ENCODE measurements at regions not wholly inside any gene's neighbourhood (a gene's known extent, or its start where the extent isn't known, plus 50 kb on each side); places are given as distances from the start of the nearest gene placed in this dataset.

DNA sequence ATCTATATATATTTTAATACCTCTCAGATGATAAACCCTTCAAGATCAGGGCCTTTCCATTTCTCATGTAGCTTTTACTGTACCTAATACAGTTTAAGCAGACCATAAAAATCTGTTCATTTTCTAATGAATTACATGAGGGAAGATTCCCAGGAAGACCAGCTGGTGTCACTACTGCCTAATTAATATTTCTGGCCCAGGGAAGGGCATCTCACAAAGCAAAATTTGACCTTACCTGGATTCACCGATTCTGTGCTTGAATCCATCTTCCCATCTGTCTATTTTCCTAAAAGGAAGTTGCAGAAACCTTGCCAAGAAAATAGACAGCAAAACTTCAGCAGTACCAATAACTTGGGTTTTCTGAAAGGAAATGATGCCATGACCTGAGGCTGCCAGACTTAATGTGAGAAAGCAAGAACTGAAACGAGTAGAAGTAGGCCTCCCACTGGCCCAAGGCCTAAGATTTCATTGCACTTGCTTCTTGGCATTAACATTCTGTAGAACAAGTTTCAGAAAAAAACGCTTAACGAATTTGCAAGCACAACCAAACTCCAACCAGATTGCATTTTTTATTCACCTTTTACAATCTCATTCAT, 83.0 kb upstream of the GLIS3 start:
- DNase-seq: no peak

DNA sequence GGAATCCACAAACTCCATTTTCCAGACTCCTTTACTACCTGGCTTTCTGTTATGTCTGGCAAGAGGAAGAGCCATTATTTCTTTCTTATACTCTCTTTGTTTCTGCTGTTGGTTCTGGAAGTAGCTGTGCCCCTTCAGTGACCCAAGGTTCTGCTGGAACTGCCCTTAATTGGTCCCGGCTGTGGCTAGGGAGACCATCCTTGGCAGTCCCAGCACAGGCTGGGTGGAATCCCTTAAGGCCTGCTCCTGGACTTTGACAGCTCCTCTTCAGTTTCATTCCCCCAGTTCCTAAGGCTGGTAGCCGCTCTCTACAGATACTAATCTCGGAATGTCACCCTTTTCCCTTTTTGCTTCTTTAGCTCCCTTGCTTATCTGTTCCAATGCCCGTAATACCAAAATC, 81.9 kb upstream of the GLIS3 start:
- no peak for DNase-seq

DNA sequence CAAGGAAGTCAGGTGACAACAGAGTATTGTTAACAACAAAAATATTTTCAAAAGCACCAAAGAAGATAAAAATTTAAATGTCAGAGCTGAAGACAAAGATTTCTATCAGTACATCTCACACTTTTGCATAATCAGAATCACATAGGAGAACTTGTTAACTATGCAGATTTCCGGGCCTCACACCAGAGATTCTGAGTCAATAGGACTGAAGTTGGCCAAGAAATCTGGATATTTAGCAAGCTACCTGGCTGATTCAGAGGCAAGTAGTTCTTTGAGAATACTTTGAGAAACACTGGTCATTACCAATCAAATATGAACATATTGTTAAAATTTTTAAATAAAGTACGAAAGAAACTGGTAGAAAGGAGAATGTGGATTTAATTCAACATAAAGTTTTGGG, 80.5 kb upstream of the GLIS3 start:
- DNase-seq: no peak

DNA sequence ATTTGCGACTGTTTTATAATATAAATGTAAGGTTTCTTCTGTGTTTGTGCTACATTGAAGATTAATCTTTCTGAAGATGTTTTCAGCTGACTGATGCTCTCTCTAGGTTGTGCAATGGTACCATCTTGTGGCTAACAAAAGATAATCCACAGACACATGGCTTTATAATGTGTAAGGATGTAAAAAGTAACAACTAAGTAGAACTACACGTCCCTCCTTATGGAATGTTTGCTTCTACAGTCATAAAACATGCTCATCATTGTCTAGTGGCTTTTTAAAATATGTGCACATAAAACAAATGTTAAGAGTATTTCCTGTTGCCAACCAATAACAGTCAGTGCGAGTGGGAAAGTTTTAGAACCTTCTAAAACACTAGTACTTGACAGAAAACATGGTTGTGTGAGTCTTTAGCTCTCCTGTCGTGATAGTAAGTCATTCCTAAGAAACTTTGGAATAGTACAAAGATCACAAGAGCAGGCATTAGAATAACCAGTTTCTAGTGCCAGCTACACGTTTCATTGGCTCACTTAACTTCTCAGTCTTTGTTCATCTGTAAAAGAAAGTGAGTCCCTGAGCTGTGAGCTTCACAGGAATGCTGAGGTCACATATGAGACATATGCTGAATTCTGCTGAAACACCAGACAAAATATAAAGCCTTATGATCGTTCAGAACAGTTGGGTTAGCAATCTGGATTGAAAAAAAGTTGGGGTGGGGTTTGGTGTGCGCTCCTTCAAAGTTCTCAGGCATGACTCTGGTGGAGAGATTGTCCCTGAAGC, 75.7 kb upstream of the GLIS3 start:
- DNase-seq: no peak

DNA sequence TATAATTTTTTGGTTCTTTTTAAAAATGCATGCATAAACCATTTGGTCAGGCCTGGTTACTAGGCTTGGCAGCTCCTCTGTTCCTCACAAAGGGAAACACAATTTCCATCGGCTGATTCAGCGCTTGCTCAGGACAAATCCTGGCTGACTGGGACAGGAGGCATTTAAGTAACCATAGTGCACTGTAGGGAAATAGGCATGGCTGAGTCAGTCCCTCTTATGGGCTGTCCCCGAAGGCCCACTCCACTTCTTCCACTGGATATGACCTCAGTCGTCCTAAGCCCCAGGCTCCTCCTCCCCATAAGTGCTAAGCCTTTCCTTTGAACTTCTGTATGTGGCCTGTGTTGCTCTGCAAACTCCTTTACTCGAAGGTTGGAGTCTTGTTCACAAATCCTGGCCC, 71.2 kb upstream of the GLIS3 start:
- no peak for DNase-seq

DNA sequence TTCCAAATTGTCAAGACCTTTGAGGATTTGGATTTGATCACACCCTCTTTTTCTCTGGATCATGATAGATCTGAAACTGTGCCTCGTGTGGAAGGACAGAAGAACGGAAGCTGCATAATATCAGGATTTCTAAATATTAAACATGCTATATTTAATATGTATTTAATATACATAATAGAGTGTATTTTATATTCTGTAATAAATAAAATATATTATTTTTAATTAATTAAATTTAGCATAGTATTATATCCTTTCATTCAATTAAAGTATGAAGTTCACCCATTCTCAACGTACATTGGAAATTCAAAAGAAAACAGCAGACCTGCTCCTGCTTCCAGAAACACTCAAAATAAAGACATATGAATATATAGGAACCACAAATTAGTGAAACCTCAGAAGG, 70.6 kb upstream of the GLIS3 start:
- no peak for DNase-seq

DNA sequence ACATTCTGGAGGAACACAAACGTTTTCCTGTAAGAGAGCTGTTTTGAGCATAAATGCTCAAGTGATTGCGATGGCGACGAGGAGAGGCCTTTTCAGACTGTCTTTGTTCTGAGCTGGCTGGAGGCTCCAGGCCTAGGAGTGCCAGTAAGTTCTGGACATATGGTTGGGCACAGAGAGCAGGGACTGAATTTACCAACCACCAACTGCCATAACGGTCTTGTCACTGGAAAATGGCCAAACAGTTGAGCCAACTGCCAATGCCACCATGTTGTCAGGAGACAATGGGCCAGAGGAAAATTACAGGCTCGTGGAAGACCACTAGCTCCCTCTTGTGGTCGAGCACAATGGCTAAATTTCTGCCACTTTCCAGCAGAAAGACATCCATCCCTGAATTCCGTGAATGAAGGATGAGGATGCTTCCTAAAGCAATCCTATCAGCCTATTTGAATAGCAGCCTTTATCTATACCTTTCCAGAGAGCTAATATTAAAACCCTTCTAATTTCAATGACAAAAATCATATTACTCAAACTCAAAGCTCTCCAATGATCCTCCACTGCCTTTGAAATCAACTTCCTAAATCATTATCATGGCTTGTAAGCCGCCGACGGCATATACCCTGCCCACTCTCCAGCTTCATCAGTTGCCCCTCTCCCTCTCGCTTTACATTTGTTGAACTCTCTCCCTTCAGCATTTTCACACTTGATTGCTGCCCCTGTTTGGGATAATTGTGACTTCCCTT, 66.9 kb upstream of the GLIS3 start:
- DNase-seq: peak; percentile 25

DNA sequence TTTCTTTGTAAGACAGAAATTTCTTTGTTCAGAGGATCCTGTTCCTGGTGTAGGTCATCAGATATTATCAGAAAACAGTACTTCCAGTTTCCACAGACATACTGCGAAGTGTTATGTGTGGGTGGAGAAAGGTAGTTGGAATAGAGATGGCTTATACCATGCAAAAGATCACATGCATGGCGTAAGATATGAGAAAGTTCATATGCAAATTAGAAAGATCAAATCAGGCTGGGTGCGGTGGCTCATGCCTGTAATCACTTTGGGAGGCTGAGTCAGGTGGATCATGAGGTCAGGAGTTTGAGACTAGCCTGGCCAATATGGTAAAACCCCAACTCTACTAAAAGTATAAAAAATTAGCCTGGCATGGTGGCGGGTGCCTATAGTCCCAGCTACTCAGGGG, 65.2 kb upstream of the GLIS3 start:
- no peak for DNase-seq

DNA sequence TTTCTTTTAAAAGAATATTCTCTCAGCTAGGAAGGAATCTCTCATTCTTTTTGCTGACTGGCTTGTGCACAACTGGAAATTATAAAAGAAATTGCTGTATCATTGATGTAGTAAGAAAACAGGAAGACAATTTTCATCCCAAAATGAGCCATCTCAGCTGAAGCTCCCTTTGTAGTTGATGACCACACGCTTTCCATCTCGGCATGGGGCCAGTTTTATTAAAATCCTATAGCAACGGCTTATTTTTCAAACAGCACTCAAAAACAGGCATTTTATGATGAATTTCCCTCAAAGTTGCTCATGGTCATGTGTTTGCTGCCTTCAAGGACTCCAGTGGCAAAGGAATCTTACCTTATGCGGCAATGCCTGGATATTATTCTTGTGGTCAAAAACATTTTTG, 62.4 kb upstream of the GLIS3 start:
- DNase-seq: no peak

DNA sequence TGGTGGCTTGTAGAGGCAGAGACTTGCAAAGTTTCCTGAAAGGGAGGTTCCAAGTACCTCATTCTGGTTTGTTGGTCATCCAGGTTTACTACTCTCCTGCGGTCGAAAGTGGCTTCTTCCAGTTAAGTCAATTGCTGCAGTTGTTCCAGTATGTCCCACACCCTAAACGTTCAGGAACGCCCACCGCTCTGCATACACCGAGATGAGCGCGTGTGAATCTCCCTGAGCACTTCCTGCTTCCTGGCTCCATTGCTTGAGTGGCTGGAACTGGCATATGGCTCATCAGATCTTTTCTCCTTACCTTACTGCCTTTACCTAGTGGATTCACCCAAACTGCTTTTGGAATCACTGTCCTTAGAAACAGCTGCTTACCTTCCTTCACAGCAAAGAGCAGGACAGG, 59.1 kb upstream of the GLIS3 start:
- DNase-seq: no peak

DNA sequence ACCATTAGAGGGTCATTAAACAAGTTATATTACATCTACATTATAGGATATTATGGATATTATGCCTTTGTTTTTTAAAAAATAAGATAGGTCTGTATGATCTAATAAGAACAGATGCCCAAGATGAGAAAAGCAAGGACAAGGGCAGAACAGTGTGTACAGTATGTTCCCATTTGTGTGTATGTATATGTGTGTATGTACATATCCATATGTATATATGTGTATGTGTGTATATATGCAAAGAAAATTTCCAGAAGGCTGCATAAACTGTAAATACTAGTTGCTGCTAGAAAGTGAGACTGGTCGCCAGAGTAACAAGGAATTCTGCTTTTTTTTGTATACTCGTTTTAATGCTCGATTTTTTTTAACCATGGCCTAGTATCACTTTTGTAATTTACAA, 58.1 kb upstream of the GLIS3 start:
- no peak for DNase-seq

DNA sequence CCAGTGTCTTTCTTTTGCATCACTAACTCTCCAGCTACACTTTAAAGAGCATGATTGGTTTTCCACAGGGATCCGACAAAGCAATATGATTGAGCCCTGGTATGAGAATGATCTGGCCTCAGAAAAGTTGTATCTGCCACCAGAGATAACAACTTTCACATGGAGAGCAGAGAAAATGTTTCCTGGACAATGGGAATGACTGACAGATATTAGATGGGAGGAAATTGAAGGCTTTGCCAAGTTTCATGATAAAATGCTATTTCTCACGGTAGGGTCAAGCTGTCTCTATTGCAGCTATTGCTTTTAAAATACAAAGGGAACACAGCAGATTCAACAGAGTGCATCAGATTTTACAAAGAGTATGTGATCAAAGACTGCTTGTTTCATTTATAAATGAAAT, 56.4 kb upstream of the GLIS3 start:
- DNase-seq: no peak

DNA sequence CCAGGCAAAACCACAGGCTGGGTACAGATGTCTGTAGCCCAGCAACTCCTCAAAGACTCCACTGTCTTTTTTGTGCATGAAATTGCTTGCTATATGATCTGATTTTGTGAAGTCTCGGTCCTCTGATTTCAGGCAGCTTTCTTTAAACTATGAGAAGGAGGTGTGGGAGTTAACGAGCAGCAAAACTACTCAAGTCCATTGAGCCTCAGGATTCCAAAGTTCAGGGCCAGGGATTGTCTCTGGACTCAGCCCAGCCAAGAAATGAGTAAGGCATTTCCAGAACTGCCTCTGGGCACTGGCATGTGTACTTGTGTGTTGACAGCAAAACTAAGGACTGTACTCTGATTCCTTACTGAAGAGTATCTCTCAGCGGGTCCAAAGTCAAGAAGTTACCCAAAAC, 53.4 kb upstream of the GLIS3 start:
- no peak for DNase-seq

DNA sequence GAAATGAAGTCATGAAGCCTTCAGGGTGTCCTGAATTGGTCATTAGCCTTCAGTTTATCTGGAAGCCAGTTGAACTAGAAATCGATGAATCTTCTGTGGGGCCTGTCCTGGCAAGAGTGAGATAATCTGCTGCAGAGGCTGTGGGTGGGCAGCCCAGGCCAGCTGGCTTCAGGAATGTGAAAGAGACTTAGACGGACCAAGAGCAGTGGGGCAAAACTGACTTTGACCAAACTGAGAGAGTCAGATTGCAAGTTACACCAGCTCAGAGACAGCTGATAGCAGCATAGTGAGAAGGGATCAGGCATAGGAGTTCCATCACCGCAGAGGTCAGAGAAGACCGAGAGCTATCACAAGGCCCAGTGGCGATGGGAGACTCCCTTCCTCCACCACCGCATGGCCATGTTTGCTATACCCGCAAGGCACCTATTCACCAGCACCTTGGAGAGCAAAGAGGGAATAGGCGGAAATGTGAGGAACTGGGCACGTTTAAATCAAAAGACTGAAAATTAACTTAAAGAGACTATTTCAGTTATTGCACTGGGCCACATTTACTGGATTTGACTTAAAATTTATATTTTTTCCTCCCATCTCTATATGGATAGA, 50.0 kb upstream of the GLIS3 start:
- no peak for DNase-seq

Data from activated T-cell treated with anti-CD3 and anti-CD28 coated beads, Interleukin-2, amount 50 U/mL, for 1 hour (primary cell).